ENCODE measurements at regions not wholly inside any gene's neighbourhood (a gene's known extent, or its start where the extent isn't known, plus 50 kb on each side); places are given as distances from the start of the nearest gene placed in this dataset.

- DNase-seq = no peak
- Histone ChIP-seq H3K4me3 (no peak overlapping the region), H3K27ac (no peak overlapping the region), H3K4me1 (peaks cover 0 to 22% (median 15%) of the 10 kb centered on the region in 4 donors), H3K27me3 (no peaks in the 10 kb centered on the region), H3K36me3 (peaks cover 0 to 4% (median 0%) of the 10 kb centered on the region in 4 donors), H3K9me3 (no peaks in the 10 kb centered on the region)
- in situ Hi-C loops (cut with MboI; ENCODE audit: low pct_ligation_motif_present in 1 of 4, low pct_unique_long_range_greater_than_20kb in 1 of 4, low sequenced_read_pairs in 3 of 4) = no loop called here
- intact Hi-C loops (cut with DNase I; ENCODE audit: low total_unique reads) = no loop called here
- 52 to 83% methylated on average over 3 to 9 of the region's 10 CpGs for WGBS, 2 donors (ENCODE audit: low coverage in 1 of 2)
- TF ChIP-seq POLR2AphosphoS5 (IDR thresholded peaks at IDR 0.05) = no peak
- TF ChIP-seq EP300 (IDR thresholded peaks at IDR 0.05; ENCODE audit: low read depth) = no peak
- TF ChIP-seq CTCF (IDR thresholded peaks at IDR 0.05) = no peak
Measured at GRCh38 chr17:64788286-64789060, 126.4 kb upstream of the SMURF2 start.

GRCh38 chr17:64787921-64788271 lies 125.8 kb upstream of the SMURF2 start:
- TF ChIP-seq CTCF (IDR thresholded peaks at IDR 0.05) (no peak), POLR2A (IDR thresholded peaks at IDR 0.05) (no peak), POLR2AphosphoS5 (IDR thresholded peaks at IDR 0.05) (no peak), EP300 (IDR thresholded peaks at IDR 0.05; ENCODE audit: low read depth) (no peak)
- Histone ChIP-seq H3K4me3 (no peak overlapping the region), H3K36me3 (peaks cover 0 to 4% (median 0%) of the 10 kb centered on the region in 4 donors), H3K4me1 (peaks cover 0 to 17% (median 14%) of the 10 kb centered on the region in 4 donors), H3K27ac (peak overlapping the region in 2 of 4 donors; percentile 32 to 39), H3K9me3 (no peaks in the 10 kb centered on the region), H3K27me3 (no peaks in the 10 kb centered on the region)
- 83% methylated on average over 8 of the region's 8 CpGs; no CpG with 5 or more reads in 1 of the 2 donors for WGBS, 2 donors (ENCODE audit: low coverage in 1 of 2)
- no peak for DNase-seq
- in situ Hi-C loops (cut with MboI; ENCODE audit: low pct_ligation_motif_present in 1 of 4, low pct_unique_long_range_greater_than_20kb in 1 of 4, low sequenced_read_pairs in 3 of 4) = no loop called here
- intact Hi-C loops (cut with DNase I; ENCODE audit: low total_unique reads) = no loop called here

GRCh38 chr17:64787255-64787920 lies 125.3 kb upstream of the SMURF2 start:
- in situ Hi-C loops (cut with MboI; ENCODE audit: low pct_ligation_motif_present in 1 of 4, low pct_unique_long_range_greater_than_20kb in 1 of 4, low sequenced_read_pairs in 3 of 4) = no loop called here
- peak overlapping the region in 3 of 4 donors; percentile 32 to 39 (median 34) for H3K27ac ChIP-seq
- TF ChIP-seq CTCF (IDR thresholded peaks at IDR 0.05) (no peak), EP300 (IDR thresholded peaks at IDR 0.05; ENCODE audit: low read depth) (no peak), POLR2AphosphoS5 (IDR thresholded peaks at IDR 0.05) (peak in 1 of 3 donors; percentile 59), POLR2A (IDR thresholded peaks at IDR 0.05) (no peak)

GRCh38 chr17:64786337-64786736 lies 124.2 kb upstream of the SMURF2 start:
- Histone ChIP-seq H3K4me3 (no peak overlapping the region), H3K27me3 (peaks cover 11% of the 10 kb centered on the region), H3K9me3 (no peaks in the 10 kb centered on the region), H3K27ac (peak overlapping the region in 1 of 4 donors; percentile 12), H3K36me3 (peaks cover 0 to 4% (median 0%) of the 10 kb centered on the region in 4 donors), H3K4me1 (peaks cover 5 to 21% (median 20%) of the 10 kb centered on the region in 4 donors)
- intact Hi-C loops (cut with DNase I; ENCODE audit: low total_unique reads) = no loop called here
- in situ Hi-C loops (cut with MboI; ENCODE audit: low pct_ligation_motif_present in 1 of 4, low pct_unique_long_range_greater_than_20kb in 1 of 4, low sequenced_read_pairs in 3 of 4) = no loop called here
- peak; percentile 79 for DNase-seq
- 70% methylated on average over 7 of the region's 12 CpGs; no CpG with 5 or more reads in 1 of the 2 donors for WGBS, 2 donors (ENCODE audit: low coverage in 1 of 2)
- peak in 1 of 3 donors; percentile 43 for TF ChIP-seq POLR2AphosphoS5 (IDR thresholded peaks at IDR 0.05)
- TF ChIP-seq CTCF (IDR thresholded peaks at IDR 0.05) = peak in 1 of 5 experiments; percentile 25
- no peak for TF ChIP-seq EP300 (IDR thresholded peaks at IDR 0.05; ENCODE audit: low read depth)
- TF ChIP-seq POLR2A (IDR thresholded peaks at IDR 0.05) = peak; percentile 9

More at GRCh38 chr17:64787255-64787920, 125.3 kb upstream of the SMURF2 start:
- H3K4me1 ChIP-seq = peaks cover 0 to 14% (median 12%) of the 10 kb centered on the region in 4 donors
- H3K36me3 ChIP-seq = peaks cover 0 to 4% (median 0%) of the 10 kb centered on the region in 4 donors
- peaks cover 1% of the 10 kb centered on the region for H3K27me3 ChIP-seq
- WGBS, 2 donors (ENCODE audit: low coverage in 1 of 2) = 56% methylated on average over 11 of the region's 11 CpGs; no CpG with 5 or more reads in 1 of the 2 donors
- DNase-seq = peak; percentile 70
- H3K4me3 ChIP-seq = no peak overlapping the region
- no peaks in the 10 kb centered on the region for H3K9me3 ChIP-seq
- intact Hi-C loops (cut with DNase I; ENCODE audit: low total_unique reads) = no loop called here
